OCI-LY3 (cell line): ENCODE measurements at regions not wholly inside any gene's neighbourhood (a gene's known extent, or its start where the extent isn't known, plus 50 kb on each side); places are given as distances from the start of the nearest gene placed in this dataset.

Experiments
- H2AFZ ChIP-seq: fragments of 200-600, 300-600 bp; shearing (Covaris generic); 2 replicates; pipeline ENCODE4 v1.6.0; 2014; ENCODE audit warnings: antibody characterized with exemption, low read depth, low read length
- H3K27ac ChIP-seq: fragments of 200-600, 300-600 bp; sonication (generic); 2 replicates; pipeline ENCODE4 v1.5.1; 2014; ENCODE audit warnings: mild to moderate bottlenecking, low read length, moderate library complexity, mixed read lengths
- H3K27me3 ChIP-seq: fragments of 200-600, 300-600 bp; sonication (generic); 2 replicates; pipeline ENCODE4 v1.6.1; 2014; ENCODE audit warnings: low read depth, low read length, mixed read lengths
- H3K36me3 ChIP-seq: fragments of 200-600, 300-600 bp; sonication (generic); replicated peaks from 2 replicates; pipeline ENCODE3; 2014; ENCODE audit warnings: low read depth, low read length, mixed read lengths
- H3K4me1 ChIP-seq: fragments of 300-600, 200-600 bp; sonication (generic); 2 replicates; pipeline ENCODE4 v1.6.1; 2014; ENCODE audit warnings: low read length, mixed read lengths
- H3K4me2 ChIP-seq: fragments of 200-600, 300-600 bp; sonication (generic); 2 replicates; pipeline ENCODE4 v1.6.1; 2014; ENCODE audit warnings: low read length, mixed read lengths
- H3K4me3 ChIP-seq: fragments of 300-600, 200-600 bp; sonication (generic); 2 replicates; pipeline ENCODE4 v1.5.1; 2014; ENCODE audit warnings: antibody characterized with exemption, mild to moderate bottlenecking, low read length, moderate library complexity
- H3K79me2 ChIP-seq: fragments of 300-600, 200-600 bp; shearing (Covaris generic); 2 replicates; pipeline ENCODE4 v1.6.1; 2014; ENCODE audit warnings: mild to moderate bottlenecking, low read length, mixed read lengths
- H3K9ac ChIP-seq: fragments of 300-600, 200-600 bp; shearing (Covaris generic); 2 replicates; pipeline ENCODE4 v1.6.0; 2014; ENCODE audit warnings: mild to moderate bottlenecking, low read length, moderate library complexity
- H3K9me3 ChIP-seq: fragments of 200-600, 300-600 bp; shearing (Covaris generic); 2 replicates; pipeline ENCODE4 v1.6.1; 2014; ENCODE audit warnings: low read length, mixed read lengths; ENCODE audit not compliant: insufficient read depth
- H4K20me1 ChIP-seq: fragments of 200-600, 300-600 bp; sonication (generic); 2 replicates; pipeline ENCODE4 v1.6.1; 2016; ENCODE audit warnings: low read length, mixed read lengths; ENCODE audit not compliant: insufficient read depth
- EZH2phosphoT487 ChIP-seq: fragments of 200-600 bp; shearing (Covaris generic); IDR thresholded peaks from 2 replicates; pipeline ENCODE4 v1.6.1; 2018; ENCODE audit warnings: antibody characterized with exemption, mixed run types, low read depth
- TF ChIP-seq, protein P1 (sequence below): fragments of 200-600, 300-600 bp; sonication (generic); IDR thresholded peaks from 2 replicates; pipeline ENCODE4 v1.5.1; 2014; ENCODE audit warnings: antibody characterized with exemption, low read length, low read depth

DNA sequence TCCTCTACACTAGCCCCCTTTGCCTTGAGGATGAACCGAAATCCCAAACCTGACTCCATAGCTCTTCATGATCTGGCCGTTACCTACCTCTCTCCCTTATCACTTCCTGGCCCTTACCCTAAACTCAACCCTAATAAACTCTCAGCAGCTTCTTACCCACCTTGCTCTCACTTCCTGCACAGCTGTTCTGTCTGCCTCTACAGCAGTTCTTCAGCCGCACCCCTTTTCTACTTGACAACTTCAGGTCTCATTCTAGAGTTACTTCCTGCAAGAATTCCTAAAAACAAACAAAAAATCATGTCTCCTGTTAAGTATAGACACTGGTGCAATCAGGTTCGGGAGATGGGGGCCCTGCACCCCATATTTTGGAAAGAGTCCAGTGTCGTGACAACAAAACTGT is 239.9 kb upstream of the CELF2 start:
- Histone ChIP-seq H3K27me3 (no peaks in the 10 kb centered on the region), H3K27ac (no peak overlapping the region), H3K36me3 (no peaks in the 10 kb centered on the region), H2AFZ (no peak overlapping the region), H3K9ac (no peak overlapping the region), H3K4me3 (no peak overlapping the region), H3K4me1 (no peaks in the 10 kb centered on the region), H4K20me1 (no peaks in the 10 kb centered on the region), H3K79me2 (no peaks in the 10 kb centered on the region), H3K9me3 (no peaks in the 10 kb centered on the region), H3K4me2 (no peak overlapping the region)
- TF ChIP-seq, protein P1, sequence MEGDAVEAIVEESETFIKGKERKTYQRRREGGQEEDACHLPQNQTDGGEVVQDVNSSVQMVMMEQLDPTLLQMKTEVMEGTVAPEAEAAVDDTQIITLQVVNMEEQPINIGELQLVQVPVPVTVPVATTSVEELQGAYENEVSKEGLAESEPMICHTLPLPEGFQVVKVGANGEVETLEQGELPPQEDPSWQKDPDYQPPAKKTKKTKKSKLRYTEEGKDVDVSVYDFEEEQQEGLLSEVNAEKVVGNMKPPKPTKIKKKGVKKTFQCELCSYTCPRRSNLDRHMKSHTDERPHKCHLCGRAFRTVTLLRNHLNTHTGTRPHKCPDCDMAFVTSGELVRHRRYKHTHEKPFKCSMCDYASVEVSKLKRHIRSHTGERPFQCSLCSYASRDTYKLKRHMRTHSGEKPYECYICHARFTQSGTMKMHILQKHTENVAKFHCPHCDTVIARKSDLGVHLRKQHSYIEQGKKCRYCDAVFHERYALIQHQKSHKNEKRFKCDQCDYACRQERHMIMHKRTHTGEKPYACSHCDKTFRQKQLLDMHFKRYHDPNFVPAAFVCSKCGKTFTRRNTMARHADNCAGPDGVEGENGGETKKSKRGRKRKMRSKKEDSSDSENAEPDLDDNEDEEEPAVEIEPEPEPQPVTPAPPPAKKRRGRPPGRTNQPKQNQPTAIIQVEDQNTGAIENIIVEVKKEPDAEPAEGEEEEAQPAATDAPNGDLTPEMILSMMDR: no peak
- no peak for TF ChIP-seq EZH2phosphoT487

DNA sequence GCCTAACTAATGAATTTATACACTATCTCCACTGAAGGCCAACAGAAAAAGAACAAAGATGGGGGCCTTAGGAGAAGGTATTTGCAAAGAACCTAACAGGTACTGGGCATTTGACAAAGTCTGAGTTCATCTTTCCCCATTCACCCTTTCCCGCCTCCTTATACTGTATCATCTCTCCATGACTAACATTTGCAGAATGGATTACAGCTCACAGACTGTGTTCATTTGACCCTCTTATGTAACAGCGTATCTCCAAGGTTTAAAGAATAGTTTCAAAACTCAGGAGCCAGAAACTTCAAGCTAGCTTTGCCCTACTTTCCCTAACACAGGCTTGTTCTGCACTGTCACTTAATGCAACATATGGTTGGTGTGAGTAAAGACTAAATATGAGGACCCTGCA is 238.7 kb upstream of the CELF2 start:
- H3K27me3 ChIP-seq: no peaks in the 10 kb centered on the region
- no peak overlapping the region for H3K4me2 ChIP-seq
- no peak overlapping the region for H2AFZ ChIP-seq
- no peaks in the 10 kb centered on the region for H3K9me3 ChIP-seq
- no peak overlapping the region for H3K4me3 ChIP-seq
- H3K36me3 ChIP-seq: no peaks in the 10 kb centered on the region
- no peaks in the 10 kb centered on the region for H4K20me1 ChIP-seq
- no peak overlapping the region for H3K27ac ChIP-seq
- no peak overlapping the region for H3K9ac ChIP-seq
- no peaks in the 10 kb centered on the region for H3K4me1 ChIP-seq
- no peaks in the 10 kb centered on the region for H3K79me2 ChIP-seq
- TF ChIP-seq EZH2phosphoT487: no peak

DNA sequence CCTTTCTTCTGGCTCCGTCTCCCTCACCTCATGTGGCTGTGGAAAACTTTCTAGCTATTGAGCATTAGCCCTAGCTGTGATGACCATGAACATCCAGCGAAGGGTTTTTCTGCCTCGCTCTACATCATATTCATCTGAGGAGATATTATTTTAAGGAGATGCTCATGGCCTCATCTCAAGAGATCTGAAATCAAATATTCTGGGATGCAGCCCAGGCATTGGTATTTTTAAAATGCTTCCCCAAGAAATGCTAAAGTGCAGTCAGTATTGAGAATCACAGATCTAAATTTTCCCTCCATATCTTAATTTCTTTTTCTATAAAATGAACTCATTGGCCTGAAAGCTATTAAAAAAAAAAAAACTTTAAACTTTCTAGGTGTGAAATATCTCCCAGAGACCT is 238.2 kb upstream of the CELF2 start:
- TF ChIP-seq EZH2phosphoT487: no peak
- TF ChIP-seq, protein P1: no peak
- Histone ChIP-seq H3K36me3 (no peaks in the 10 kb centered on the region), H3K27ac (no peak overlapping the region), H2AFZ (no peak overlapping the region), H4K20me1 (no peaks in the 10 kb centered on the region), H3K4me2 (no peak overlapping the region), H3K79me2 (no peaks in the 10 kb centered on the region), H3K27me3 (no peaks in the 10 kb centered on the region), H3K9me3 (no peaks in the 10 kb centered on the region), H3K4me3 (no peak overlapping the region), H3K4me1 (no peaks in the 10 kb centered on the region), H3K9ac (no peak overlapping the region)

DNA sequence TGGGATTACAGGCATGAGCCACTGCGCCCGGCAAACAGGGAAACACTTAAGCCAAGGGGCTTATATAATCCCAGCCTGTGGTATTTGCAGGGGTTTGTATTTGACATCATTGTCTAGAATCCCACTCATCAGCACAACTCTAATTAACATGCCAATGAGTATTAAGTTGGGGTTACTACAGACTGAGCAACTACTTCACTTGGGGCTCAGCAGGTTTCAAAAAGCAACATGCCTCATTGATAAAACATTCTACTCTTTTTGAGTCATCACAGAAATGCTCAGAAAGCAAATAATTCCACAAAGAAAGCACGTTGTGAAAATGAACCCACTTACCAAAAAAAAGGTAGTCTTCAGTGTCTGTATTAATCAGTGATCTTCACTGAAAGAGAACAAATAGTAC is 236.9 kb upstream of the CELF2 start:
- Histone ChIP-seq H3K36me3 (no peaks in the 10 kb centered on the region), H3K9ac (no peak overlapping the region), H3K79me2 (no peaks in the 10 kb centered on the region), H3K27ac (no peak overlapping the region), H3K9me3 (no peaks in the 10 kb centered on the region), H2AFZ (no peak overlapping the region), H3K4me2 (no peak overlapping the region), H3K27me3 (no peaks in the 10 kb centered on the region), H4K20me1 (no peaks in the 10 kb centered on the region), H3K4me3 (no peak overlapping the region), H3K4me1 (no peaks in the 10 kb centered on the region)
- no peak for TF ChIP-seq EZH2phosphoT487
- TF ChIP-seq, protein P1: no peak

DNA sequence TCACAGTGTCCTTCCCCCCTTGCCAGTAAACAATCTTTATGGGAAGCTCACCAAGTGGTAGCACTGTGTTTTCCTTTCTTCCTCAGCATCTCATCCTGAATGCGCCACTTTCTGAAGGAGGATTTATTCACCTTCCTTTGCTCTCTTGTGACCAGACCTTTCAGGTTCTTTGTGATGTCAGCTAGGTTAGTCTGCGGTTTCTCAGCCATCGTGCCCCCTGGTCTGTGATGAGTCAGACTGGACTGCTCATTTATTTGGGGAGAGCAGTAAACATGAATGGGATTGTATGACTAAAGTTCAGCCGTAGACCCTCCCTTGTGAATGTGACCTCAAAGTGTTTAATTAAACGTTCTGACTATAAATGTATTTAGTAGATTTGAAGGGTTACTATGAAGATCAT is 235.1 kb upstream of the CELF2 start:
- Histone ChIP-seq H3K36me3 (no peaks in the 10 kb centered on the region), H3K9me3 (no peaks in the 10 kb centered on the region), H3K27ac (no peak overlapping the region)

More for the DNA sequence above, 235.1 kb upstream of the CELF2 start:
- Histone ChIP-seq H3K9ac (no peak overlapping the region), H3K4me1 (no peaks in the 10 kb centered on the region), H4K20me1 (no peaks in the 10 kb centered on the region), H3K27me3 (no peaks in the 10 kb centered on the region), H3K4me3 (no peak overlapping the region), H3K4me2 (no peak overlapping the region), H3K79me2 (no peaks in the 10 kb centered on the region), H2AFZ (no peak overlapping the region)
- TF ChIP-seq, protein P1: no peak
- no peak for TF ChIP-seq EZH2phosphoT487
